A673 (cell line): ENCODE measurements at regions not wholly inside any gene's neighbourhood (a gene's known extent, or its start where the extent isn't known, plus 50 kb on each side); places are given as distances from the start of the nearest gene placed in this dataset.
"Not testable (repeated sequence)": the region's sequence is repeated elsewhere in the genome, so short reads cannot be mapped to it uniquely, and the experiment has no call there.

Experiments used
- BruUV-seq: library from RNA; stranded (reverse); fragments of 400-500 nt; replicated peaks from 2 replicates; lab custom pipeline; 2021; lab: Mats Ljungman, UMichigan
- CTCF ChIA-PET: fragments of 300-600 bp; sonication (Branson Sonifier 250); formaldehyde crosslinking; loops from one replicate; lab custom pipeline; 2022; ENCODE audit warnings: antibody characterized with exemption; lab: Charles Lee
- POLR2A ChIA-PET: fragments of 300-600 bp; sonication (Branson Sonifier 250); formaldehyde crosslinking; loops from one replicate; lab custom pipeline; 2022; ENCODE audit warnings: antibody characterized with exemption; ENCODE audit not compliant: low non-redundant PET; lab: Charles Lee
- DNase-seq: peaks from one replicate; pipeline ENCODE4 v3.0.0-alpha.2; 2015; ENCODE audit warnings: low spot score
- H3K27ac ChIP-seq: fragments of 200-600 bp; sonication (generic); 2 replicates; pipeline ENCODE4 v1.5.1; 2016; ENCODE audit warnings: mixed run types, low read depth, mild to moderate bottlenecking, mixed read lengths, antibody characterized with exemption, low read length; ENCODE audit not compliant: poor library complexity, severe bottlenecking
- H3K27me3 ChIP-seq: fragments of 200-600 bp; sonication (generic); replicated peaks from 2 replicates; pipeline ENCODE4 v1.6.1; 2017; ENCODE audit warnings: mixed run types, low read depth, mild to moderate bottlenecking, mixed read lengths, antibody characterized with exemption, low read length; ENCODE audit not compliant: insufficient read depth, poor library complexity
- H3K36me3 ChIP-seq: fragments of 200-600 bp; sonication (generic); 2 replicates; pipeline ENCODE4 v1.6.1; 2016; ENCODE audit warnings: mixed run types, mild to moderate bottlenecking, mixed read lengths, antibody characterized with exemption, low read length; ENCODE audit not compliant: insufficient read depth, poor library complexity, severe bottlenecking
- H3K4me1 ChIP-seq: fragments of 200-600 bp; sonication (generic); 2 replicates; pipeline ENCODE4 v1.6.1; 2017; ENCODE audit warnings: mixed run types, mild to moderate bottlenecking, mixed read lengths, antibody characterized with exemption, low read length; ENCODE audit not compliant: insufficient read depth, poor library complexity, severe bottlenecking
- H3K4me3 ChIP-seq: fragments of 200-600 bp; sonication (generic); 2 replicates; pipeline ENCODE4 v1.5.1; 2016; ENCODE audit warnings: low read depth, mixed run types, mild to moderate bottlenecking, mixed read lengths, low read length; ENCODE audit not compliant: poor library complexity, severe bottlenecking
- H3K9me3 ChIP-seq: fragments of 200-600 bp; sonication (generic); 2 replicates; pipeline ENCODE4 v1.6.1; 2016; ENCODE audit warnings: mixed run types, low read depth, mild to moderate bottlenecking, mixed read lengths, antibody characterized with exemption, low read length; ENCODE audit not compliant: poor library complexity, severe bottlenecking
- CTCF ChIP-seq: fragments of 300-800, 200-600 bp; sonication (generic); conservative IDR thresholded peaks from 2 replicates; pipeline ENCODE4 v1.5.1; 2017; ENCODE audit warnings: low read depth, mild to moderate bottlenecking, antibody characterized with exemption, low read length, moderate library complexity, mixed read lengths
- EZH2 ChIP-seq: fragments of 200-600 bp; sonication (generic); IDR thresholded peaks from 2 replicates; pipeline ENCODE4 v1.6.1; 2017; ENCODE audit warnings: borderline replicate concordance, low read depth, mild to moderate bottlenecking, mixed read lengths, antibody characterized with exemption, low read length; ENCODE audit not compliant: poor library complexity, severe bottlenecking
- intact Hi-C: fragments of 100-400 bp; cut with micrococcal nuclease; formaldehyde crosslinking; loops from one replicate; pipeline ENCODE4 v1.10.0; 2022; ENCODE audit not compliant: unreplicated experiment

DNA sequence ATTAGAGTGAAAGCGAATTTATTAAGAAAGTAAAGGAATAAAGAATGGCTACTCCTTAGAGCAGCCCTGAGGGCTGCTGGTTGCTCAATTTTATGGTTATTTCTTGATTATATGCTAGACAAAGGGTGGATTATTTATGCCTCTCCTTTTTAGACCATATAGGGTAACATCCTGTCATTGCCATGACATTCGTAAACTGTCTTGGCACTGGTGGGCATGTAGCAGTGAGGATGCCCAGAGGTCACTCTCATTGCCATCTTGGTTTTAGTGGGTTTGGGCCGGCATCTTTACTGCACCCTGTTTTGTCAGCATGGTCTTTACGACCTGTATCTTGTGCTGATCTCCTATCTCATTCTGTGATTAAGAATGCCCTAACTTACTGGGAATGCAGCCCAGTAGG, 58.2 kb downstream of the TANC2 start:
- Histone ChIP-seq H3K4me3 (no peak overlapping the region), H3K4me1 (no peaks in the 10 kb centered on the region), H3K27ac (no peak overlapping the region), H3K36me3 (no peaks in the 10 kb centered on the region), H3K9me3 (no peaks in the 10 kb centered on the region), H3K27me3 (no peaks in the 10 kb centered on the region)
- CTCF ChIA-PET, result no interaction called here
- TF ChIP-seq CTCF (no peak), EZH2 (no peak)
- no peak for DNase-seq
- intact Hi-C loops, result no loop called here
- POLR2A ChIA-PET, result no interaction called here
- BruUV-seq, result no TSS peak

- no peak overlapping the region for H3K27ac ChIP-seq
- DNase-seq, result no peak
- BruUV-seq, result no TSS peak
- CTCF ChIA-PET, result no interaction called here
- no peak overlapping the region for H3K4me3 ChIP-seq
- H3K36me3 ChIP-seq, result no peaks in the 10 kb centered on the region
- intact Hi-C loops, result no loop called here
- no peaks in the 10 kb centered on the region for H3K27me3 ChIP-seq
- no peak for TF ChIP-seq EZH2
- no peak for TF ChIP-seq CTCF
- no peaks in the 10 kb centered on the region for H3K4me1 ChIP-seq
- H3K9me3 ChIP-seq, result no peaks in the 10 kb centered on the region
- POLR2A ChIA-PET, result no interaction called here
Observed at GRCh38 chr17:63024716-63025115, 58.7 kb downstream of the TANC2 start.

DNA sequence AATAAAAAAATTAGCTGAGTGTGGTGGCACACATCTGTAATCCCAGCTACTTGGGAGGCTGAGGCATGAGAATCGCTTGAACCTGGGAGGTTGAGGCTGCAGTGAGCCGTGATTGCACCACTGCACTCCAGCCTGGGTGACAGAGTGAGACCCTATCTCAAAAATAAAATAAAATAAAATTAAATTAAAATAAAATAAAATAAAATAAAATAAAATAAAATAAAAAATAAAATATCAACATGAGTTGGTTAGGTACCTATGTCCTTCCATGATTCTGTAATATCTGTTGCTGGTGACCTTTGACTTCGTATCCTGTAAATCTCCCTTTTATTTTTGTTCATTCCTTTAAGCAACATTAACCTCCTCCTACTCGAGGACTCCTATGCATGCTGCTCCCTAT, 59.6 kb downstream of the TANC2 start:
- H3K4me1 ChIP-seq, H3K27ac ChIP-seq, H3K27me3 ChIP-seq, POLR2A ChIA-PET, H3K36me3 ChIP-seq, CTCF ChIA-PET, H3K4me3 ChIP-seq, DNase-seq, intact Hi-C loops, H3K9me3 ChIP-seq, BruUV-seq: not testable (repeated sequence)

- BruUV-seq, result no TSS peak
- no peak for TF ChIP-seq EZH2
- TF ChIP-seq CTCF, result no peak
- ChIA-PET CTCF (no interaction called here), POLR2A (no interaction called here)
- H3K27ac ChIP-seq, result no peak overlapping the region
- H3K9me3 ChIP-seq, result no peaks in the 10 kb centered on the region
- no peaks in the 10 kb centered on the region for H3K27me3 ChIP-seq
- H3K4me1 ChIP-seq, result no peaks in the 10 kb centered on the region
- H3K4me3 ChIP-seq, result no peak overlapping the region
- intact Hi-C loops, result no loop called here
- DNase-seq, result no peak
- H3K36me3 ChIP-seq, result peaks cover 2% of the 10 kb centered on the region
Observed at GRCh38 chr17:63029541-63029940, 63.5 kb downstream of the TANC2 start.
